DND-41 (cell line): ENCODE measurements at regions not wholly inside any gene's neighbourhood (a gene's known extent, or its start where the extent isn't known, plus 50 kb on each side); places are given as distances from the start of the nearest gene placed in this dataset.

Experiments used
- ATAC-seq: fragments of 200-7000 bp; cut with Tn5 transposase; 3 replicates; pipeline ENCODE4 v1.9.1; 2021; ENCODE audit warnings: low read depth; ENCODE audit not compliant: insufficient read depth
- DNase-seq: peaks from one replicate; pipeline ENCODE4 v3.0.0-alpha.2; 2020
- H2AFZ ChIP-seq: 2 replicates; pipeline ENCODE4 v1.6.0; 2012; ENCODE audit warnings: low read depth, low read length
- H3K27ac ChIP-seq: 2 replicates; pipeline ENCODE4 v1.5.1; 2012; ENCODE audit warnings: low read length, inconsistent platforms
- H3K27me3 ChIP-seq: fragments of 200-600 bp; sonication (generic); 2 replicates; pipeline ENCODE4 v1.6.0; 2012; ENCODE audit warnings: low read length, mild to moderate bottlenecking, inconsistent platforms; ENCODE audit not compliant: insufficient read depth, poor library complexity
- H3K36me3 ChIP-seq: 2 replicates; pipeline ENCODE4 v1.5.1; 2012; ENCODE audit warnings: low read length, inconsistent platforms; ENCODE audit not compliant: insufficient read depth
- H3K4me1 ChIP-seq: 2 replicates; pipeline ENCODE4 v1.5.1; 2012; ENCODE audit warnings: mild to moderate bottlenecking, low read length; ENCODE audit not compliant: insufficient read depth
- H3K4me2 ChIP-seq: 2 replicates; pipeline ENCODE4 v1.6.0; 2012; ENCODE audit warnings: mild to moderate bottlenecking, moderate library complexity, low read length, inconsistent platforms; ENCODE audit not compliant: insufficient read depth
- H3K4me3 ChIP-seq, 2 experiments: fragments of 200-600 bp in 1 of 2; shearing (Covaris generic) in 1 of 2; 2 replicates each; pipeline ENCODE4 v1.5.1; 2012 to 2016; ENCODE audit warnings: inconsistent platforms in 2 of 2, low read length in 2 of 2, mild to moderate bottlenecking in 2 of 2, low read depth in 1 of 2, moderate library complexity in 1 of 2
- H3K79me2 ChIP-seq: 2 replicates; pipeline ENCODE4 v1.6.0; 2012; ENCODE audit warnings: low read length, inconsistent platforms; ENCODE audit not compliant: insufficient read depth
- H3K9ac ChIP-seq: 2 replicates; pipeline ENCODE4 v1.6.0; 2012; ENCODE audit warnings: low read depth, mild to moderate bottlenecking, inconsistent platforms, low read length, moderate library complexity
- H3K9me3 ChIP-seq: 2 replicates; pipeline ENCODE4 v1.5.1; 2012; ENCODE audit warnings: low read length, moderate library complexity, mild to moderate bottlenecking, inconsistent platforms; ENCODE audit not compliant: insufficient read depth, severe bottlenecking
- H4K20me1 ChIP-seq: 2 replicates; pipeline ENCODE4 v1.6.0; 2012; ENCODE audit warnings: low read length; ENCODE audit not compliant: insufficient read depth
- CTCF ChIP-seq: IDR thresholded peaks from 2 replicates; pipeline ENCODE4 v1.5.1; 2012; ENCODE audit warnings: borderline replicate concordance, low read length, moderate library complexity, mild to moderate bottlenecking; ENCODE audit not compliant: poor library complexity, severe bottlenecking; ENCODE audit errors: extremely low read depth
- EZH2 ChIP-seq: IDR thresholded peaks from 3 replicates; pipeline ENCODE4 v1.6.1; 2012; ENCODE audit warnings: borderline replicate concordance, low read depth, mild to moderate bottlenecking, moderate library complexity, low read length, inconsistent platforms; ENCODE audit not compliant: severe bottlenecking

- no peak overlapping the region for H3K4me2 ChIP-seq
These were observed 143.3 kb downstream of the CYP26B1 start for GRCh38 chr2:72004201-72004915.

GRCh38 chr2:72003796-72004195 lies 143.9 kb downstream of the CYP26B1 start:
- no peak overlapping the region for H3K4me2 ChIP-seq
- TF ChIP-seq CTCF (no peak), EZH2 (no peak)

More at GRCh38 chr2:72004201-72004915, 143.3 kb downstream of the CYP26B1 start:
- Histone ChIP-seq H3K9me3 (no peaks in the 10 kb centered on the region), H3K4me3 (no peak overlapping the region), H3K36me3 (no peaks in the 10 kb centered on the region), H3K9ac (no peak overlapping the region), H3K79me2 (no peaks in the 10 kb centered on the region), H2AFZ (no peak overlapping the region), H4K20me1 (no peaks in the 10 kb centered on the region), H3K27me3 (no peaks in the 10 kb centered on the region), H3K4me1 (no peaks in the 10 kb centered on the region), H3K27ac (no peak overlapping the region)
- TF ChIP-seq EZH2: no peak
- no peak for TF ChIP-seq CTCF
- DNase-seq: no peak
- no peak for ATAC-seq

GRCh38 chr2:72003124-72003523 lies 144.5 kb downstream of the CYP26B1 start:
- H2AFZ ChIP-seq: no peak overlapping the region
- ATAC-seq (no peak), DNase-seq (no peak)
- H3K4me2 ChIP-seq: no peak overlapping the region
- H4K20me1 ChIP-seq: no peaks in the 10 kb centered on the region
- no peaks in the 10 kb centered on the region for H3K36me3 ChIP-seq
- H3K9ac ChIP-seq: no peak overlapping the region
- no peak overlapping the region for H3K4me3 ChIP-seq
- no peaks in the 10 kb centered on the region for H3K79me2 ChIP-seq
- no peaks in the 10 kb centered on the region for H3K4me1 ChIP-seq
- no peak overlapping the region for H3K27ac ChIP-seq
- H3K27me3 ChIP-seq: no peaks in the 10 kb centered on the region
- H3K9me3 ChIP-seq: no peaks in the 10 kb centered on the region
- TF ChIP-seq CTCF: no peak
- TF ChIP-seq EZH2: no peak

More at GRCh38 chr2:72003796-72004195, 143.9 kb downstream of the CYP26B1 start:
- H2AFZ ChIP-seq: no peak overlapping the region; the same call in 1 of the 2 replicates
- no peak for DNase-seq
- no peak overlapping the region for H3K4me3 ChIP-seq
- no peak overlapping the region for H3K9ac ChIP-seq
- H3K36me3 ChIP-seq: no peaks in the 10 kb centered on the region
- no peaks in the 10 kb centered on the region for H3K4me1 ChIP-seq
- H3K27me3 ChIP-seq: no peaks in the 10 kb centered on the region
- no peak for ATAC-seq
- H3K79me2 ChIP-seq: no peaks in the 10 kb centered on the region
- no peak overlapping the region for H3K27ac ChIP-seq
- H3K9me3 ChIP-seq: no peaks in the 10 kb centered on the region
- no peaks in the 10 kb centered on the region for H4K20me1 ChIP-seq
